ENCODE measurements at regions not wholly inside any gene's neighbourhood (a gene's known extent, or its start where the extent isn't known, plus 50 kb on each side); places are given as distances from the start of the nearest gene placed in this dataset.

- no peak for DNase-seq (ENCODE audit: low spot score in 2 of 2)
- no peak for TF ChIP-seq POLR2AphosphoS5 (IDR thresholded peaks at IDR 0.05)
- no peak for TF ChIP-seq CTCF (IDR thresholded peaks at IDR 0.05)
- no peak for TF ChIP-seq POLR2A (IDR thresholded peaks at IDR 0.05)
- no peak for TF ChIP-seq EP300 (IDR thresholded peaks at IDR 0.05)
- H3K4me3 ChIP-seq: no peak overlapping the region
- no peaks in the 10 kb centered on the region for H3K4me1 ChIP-seq
- H3K36me3 ChIP-seq: no peaks in the 10 kb centered on the region
- H3K27me3 ChIP-seq: no peaks in the 10 kb centered on the region
- no peaks in the 10 kb centered on the region for H3K9me3 ChIP-seq
- H3K27ac ChIP-seq: no peak overlapping the region
- 74% methylated on average over 4 of the region's 4 CpGs for WGBS
Observed at GRCh38 chr1:55827350-55827749, 612.2 kb upstream of the USP24 start.

GRCh38 chr1:55826381-55827080 lies 611.4 kb upstream of the USP24 start:
- TF ChIP-seq POLR2A (IDR thresholded peaks at IDR 0.05): no peak
- TF ChIP-seq CTCF (IDR thresholded peaks at IDR 0.05): no peak
- TF ChIP-seq POLR2AphosphoS5 (IDR thresholded peaks at IDR 0.05): no peak
- TF ChIP-seq EP300 (IDR thresholded peaks at IDR 0.05): no peak
- H3K27ac ChIP-seq: no peak overlapping the region
- H3K27me3 ChIP-seq: no peaks in the 10 kb centered on the region
- no peak overlapping the region for H3K4me3 ChIP-seq
- no peak for DNase-seq (ENCODE audit: low spot score in 2 of 2)
- no peaks in the 10 kb centered on the region for H3K36me3 ChIP-seq
- no peaks in the 10 kb centered on the region for H3K4me1 ChIP-seq
- no peaks in the 10 kb centered on the region for H3K9me3 ChIP-seq
- 46% methylated on average over 4 of the region's 4 CpGs for WGBS

- no peaks in the 10 kb centered on the region for H3K4me1 ChIP-seq
- H3K4me3 ChIP-seq: no peak overlapping the region
- no peaks in the 10 kb centered on the region for H3K27me3 ChIP-seq
- H3K27ac ChIP-seq: no peak overlapping the region
- no peak for DNase-seq (ENCODE audit: low spot score in 2 of 2)
- 90% methylated on average over 1 of the region's 1 CpG for WGBS
- no peak for TF ChIP-seq CTCF (IDR thresholded peaks at IDR 0.05)
- TF ChIP-seq POLR2A (IDR thresholded peaks at IDR 0.05): no peak
- no peak for TF ChIP-seq EP300 (IDR thresholded peaks at IDR 0.05)
- TF ChIP-seq POLR2AphosphoS5 (IDR thresholded peaks at IDR 0.05): no peak
- no peaks in the 10 kb centered on the region for H3K9me3 ChIP-seq
- no peaks in the 10 kb centered on the region for H3K36me3 ChIP-seq
Observed at GRCh38 chr1:55825461-55825860, 610.3 kb upstream of the USP24 start.

GRCh38 chr1:55824251-55824640 lies 609.1 kb upstream of the USP24 start:
- no peaks in the 10 kb centered on the region for H3K27me3 ChIP-seq
- H3K27ac ChIP-seq: no peak overlapping the region
- H3K9me3 ChIP-seq: no peaks in the 10 kb centered on the region
- H3K4me3 ChIP-seq: no peak overlapping the region
- DNase-seq (ENCODE audit: low spot score in 2 of 2): no peak
- H3K4me1 ChIP-seq: no peaks in the 10 kb centered on the region
- TF ChIP-seq CTCF (IDR thresholded peaks at IDR 0.05) (no peak), POLR2A (IDR thresholded peaks at IDR 0.05) (no peak), POLR2AphosphoS5 (IDR thresholded peaks at IDR 0.05) (no peak), EP300 (IDR thresholded peaks at IDR 0.05) (no peak)
- no peaks in the 10 kb centered on the region for H3K36me3 ChIP-seq

- Histone ChIP-seq H3K36me3 (no peaks in the 10 kb centered on the region), H3K27me3 (no peaks in the 10 kb centered on the region), H3K27ac (no peak overlapping the region), H3K4me3 (no peak overlapping the region), H3K4me1 (no peaks in the 10 kb centered on the region), H3K9me3 (no peaks in the 10 kb centered on the region)
- no peak for TF ChIP-seq CTCF (IDR thresholded peaks at IDR 0.05)
- TF ChIP-seq POLR2AphosphoS5 (IDR thresholded peaks at IDR 0.05): no peak
- no peak for TF ChIP-seq EP300 (IDR thresholded peaks at IDR 0.05)
- no peak for TF ChIP-seq POLR2A (IDR thresholded peaks at IDR 0.05)
- WGBS: 67% methylated on average over 6 of the region's 6 CpGs
- no peak for DNase-seq (ENCODE audit: low spot score in 2 of 2)
Observed at GRCh38 chr1:55823541-55824250, 608.5 kb upstream of the USP24 start.

Data from suprapubic skin (tissue), 4 donors.